B cell (primary cell): ENCODE measurements at regions not wholly inside any gene's neighbourhood (a gene's known extent, or its start where the extent isn't known, plus 50 kb on each side); places are given as distances from the start of the nearest gene placed in this dataset.

Experiments
- ATAC-seq: fragments of 200-7000 bp; cut with Tn5 transposase; one replicate; pipeline ENCODE4 v1.10.0; 2021; ENCODE audit warnings: low read depth, mild to moderate bottlenecking, moderate number of reproducible peaks, moderate library complexity
- CTCF ChIA-PET: fragments of 350-600 bp; sonication (Branson Sonifier 250); formaldehyde crosslinking; loops from one replicate; lab custom pipeline; 2021; ENCODE audit warnings: antibody characterized with exemption, inconsistent platforms; lab: Charles Lee
- POLR2A ChIA-PET: fragments of 350-600 bp; sonication (Branson Sonifier 250); formaldehyde crosslinking; loops from one replicate; lab custom pipeline; 2021; ENCODE audit warnings: antibody characterized with exemption; lab: Charles Lee
- DNase-seq: peaks from one replicate; pipeline ENCODE4 v3.0.0; 2013
- H2AFZ ChIP-seq: 2 replicates; pipeline ENCODE4 v1.6.1; 2012; ENCODE audit warnings: mild to moderate bottlenecking, low read depth, low read length; ENCODE audit not compliant: insufficient read depth, poor library complexity, severe bottlenecking
- H3K27ac ChIP-seq, 2 donors: 1 replicate in 1 of 2; 2 replicates in 1 of 2; pipeline ENCODE4 v1.5.1; 2012 to 2013; ENCODE audit warnings: low read length in 2 of 2, mild to moderate bottlenecking in 2 of 2, moderate library complexity in 1 of 2
- H3K27me3 ChIP-seq, 4 experiments: fragments of 200-600 bp in 1 of 4; sonication (generic) in 1 of 4; replicated peaks in 1 of 4; 1 replicate in 2 of 4; 2 replicates in 2 of 4; pipeline versions ENCODE4 v1.6.1 to v1.7.0; 2013 to 2016; ENCODE audit warnings: low read length in 3 of 4, mild to moderate bottlenecking in 2 of 4, mixed read lengths in 1 of 4, moderate library complexity in 1 of 4; ENCODE audit not compliant: insufficient read depth in 4 of 4, control insufficient read depth in 3 of 4; ENCODE audit errors: control extremely low read depth in 1 of 4
- H3K36me3 ChIP-seq, 2 experiments: replicated peaks in 1 of 2; 1 replicate in 1 of 2; 2 replicates in 1 of 2; pipeline versions ENCODE4 v1.6.1 to v1.7.1; 2013; ENCODE audit warnings: low read length in 1 of 2; ENCODE audit not compliant: insufficient read depth in 2 of 2, control insufficient read depth in 1 of 2; ENCODE audit errors: control extremely low read depth in 1 of 2, extremely low read depth in 1 of 2
- H3K4me1 ChIP-seq, 2 donors: fragments of 200-600 bp in 1 of 2; sonication (generic) in 1 of 2; 1 replicate in 1 of 2; 2 replicates in 1 of 2; pipeline versions ENCODE4 v1.5.1 to v1.6.1; 2013 to 2017; ENCODE audit warnings: low read length in 2 of 2; ENCODE audit not compliant: control insufficient read depth in 2 of 2, insufficient read depth in 2 of 2
- H3K4me2 ChIP-seq: replicated peaks from 2 replicates; pipeline ENCODE3; 2012; ENCODE audit warnings: mild to moderate bottlenecking, low read depth, low read length; ENCODE audit not compliant: poor library complexity, severe bottlenecking
- H3K4me3 ChIP-seq, 5 experiments: fragments of 200-600 bp in 1 of 5; sonication (generic) in 1 of 5; 1 replicate in 3 of 5; 2 replicates in 2 of 5; pipeline versions ENCODE4 v1.5.1 to v1.7.0; 2011 to 2016; ENCODE audit warnings: low read length in 4 of 5, mild to moderate bottlenecking in 4 of 5, low read depth in 2 of 5, control low read depth in 1 of 5, moderate library complexity in 1 of 5; ENCODE audit not compliant: insufficient read depth in 1 of 5; ENCODE audit errors: control extremely low read depth in 1 of 5, extremely low read depth in 1 of 5
- H3K79me2 ChIP-seq: fragments of 200-600 bp; sonication (generic); one replicate; pipeline ENCODE4 v1.6.0; 2016; ENCODE audit warnings: low read length; ENCODE audit not compliant: control insufficient read depth, insufficient read depth
- H3K9ac ChIP-seq: fragments of 200-600 bp; sonication (generic); 2 replicates; pipeline ENCODE4 v1.6.1; 2017; ENCODE audit warnings: mild to moderate bottlenecking, low read length, moderate library complexity
- H3K9me3 ChIP-seq, 3 donors: one replicate each; pipeline versions ENCODE4 v1.6.1 to v1.7.1; 2013; ENCODE audit warnings: low read length in 2 of 3; ENCODE audit not compliant: control insufficient read depth in 2 of 3, insufficient read depth in 1 of 3; ENCODE audit errors: control extremely low read depth in 1 of 3
- H4K20me1 ChIP-seq: 2 replicates; pipeline ENCODE4 v1.6.0; 2012; ENCODE audit warnings: mild to moderate bottlenecking, low read length; ENCODE audit not compliant: insufficient read depth, control insufficient read depth, poor library complexity, severe bottlenecking
- H3K27ac Mint-ChIP-seq: one replicate; pipeline ENCODE4 v1.8.0; 2021; ENCODE audit warnings: mixed read lengths
- H3K27me3 Mint-ChIP-seq: one replicate; pipeline ENCODE4 v1.8.0; 2021; ENCODE audit warnings: mixed read lengths
- H3K4me1 Mint-ChIP-seq: one replicate; pipeline ENCODE4 v1.8.0; 2021; ENCODE audit warnings: mixed read lengths
- H3K4me3 Mint-ChIP-seq: one replicate; pipeline ENCODE4 v1.8.0; 2021; ENCODE audit warnings: mixed read lengths
- H3K9me3 Mint-ChIP-seq: one replicate; pipeline ENCODE4 v1.8.0; 2022; ENCODE audit warnings: mixed read lengths; ENCODE audit not compliant: insufficient read depth
- EZH2 ChIP-seq: IDR thresholded peaks from 2 replicates; pipeline ENCODE4 v1.6.1; 2012; ENCODE audit warnings: borderline replicate concordance, low read depth, mild to moderate bottlenecking, moderate library complexity, low read length; ENCODE audit not compliant: insufficient read depth, poor library complexity, severe bottlenecking
- WGBS: methylation state at CpG from one replicate; pipeline ENCODE4 v1.1.5; 2013; ENCODE audit warnings: missing lambda C conversion rate; ENCODE audit not compliant: insufficient coverage; 5-methylcytosine and 5-hydroxymethylcytosine counted together
- intact Hi-C: fragments of 100-400 bp; cut with micrococcal nuclease; formaldehyde crosslinking; loops from one replicate; pipeline ENCODE4 v1.10.0; 2022
- TF ChIP-seq, protein P1 (sequence below): fragments of 200-600 bp; IDR thresholded peaks from one replicate; pipeline ENCODE4 v1.8.0; 2022; ENCODE audit warnings: antibody characterized with exemption, mild to moderate bottlenecking

DNA sequence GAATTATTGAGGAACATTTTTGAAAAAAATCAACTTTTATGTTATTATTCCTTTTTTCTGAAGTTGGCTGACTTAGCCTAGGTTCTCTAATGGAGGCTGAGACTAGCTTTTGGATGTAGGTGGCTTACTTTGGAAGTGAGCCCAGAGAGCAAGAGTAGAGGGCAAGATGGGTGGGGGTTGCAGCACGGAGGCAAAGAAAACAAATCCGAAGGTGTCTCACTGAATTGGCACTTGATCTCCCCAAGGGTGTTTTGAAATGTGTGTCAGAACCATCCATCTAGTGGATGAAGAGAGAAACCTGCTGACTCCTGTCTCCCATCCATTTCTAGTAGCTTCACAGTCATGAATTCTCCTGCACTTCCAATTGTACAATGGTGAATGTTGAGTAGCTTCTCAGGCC lies 390.7 kb downstream of the TMEM182 start:
- CTCF ChIA-PET, result no interaction called here

GRCh38 chr2:103153580-103154284 lies 391.9 kb downstream of the TMEM182 start:
- Histone ChIP-seq H3K79me2 (no peaks in the 10 kb centered on the region), H3K9ac (no peak overlapping the region), H4K20me1 (no peaks in the 10 kb centered on the region), H3K36me3 (no peaks in the 10 kb centered on the region), H3K4me3 (no peak overlapping the region), H3K27ac (no peak overlapping the region), H3K4me2 (no peak overlapping the region), H2AFZ (no peak overlapping the region), H3K27me3 (no peaks in the 10 kb centered on the region), H3K9me3 (no peaks in the 10 kb centered on the region), H3K4me1 (no peaks in the 10 kb centered on the region)
- WGBS, result 72% methylated on average over 3 of the region's 9 CpGs
- Mint-ChIP-seq H3K4me1 (no peaks in the 10 kb centered on the region), H3K27ac (no peak overlapping the region), H3K27me3 (no peaks in the 10 kb centered on the region), H3K9me3 (no peaks in the 10 kb centered on the region), H3K4me3 (no peak overlapping the region)
- TF ChIP-seq EZH2, result no peak
- TF ChIP-seq, protein P1, sequence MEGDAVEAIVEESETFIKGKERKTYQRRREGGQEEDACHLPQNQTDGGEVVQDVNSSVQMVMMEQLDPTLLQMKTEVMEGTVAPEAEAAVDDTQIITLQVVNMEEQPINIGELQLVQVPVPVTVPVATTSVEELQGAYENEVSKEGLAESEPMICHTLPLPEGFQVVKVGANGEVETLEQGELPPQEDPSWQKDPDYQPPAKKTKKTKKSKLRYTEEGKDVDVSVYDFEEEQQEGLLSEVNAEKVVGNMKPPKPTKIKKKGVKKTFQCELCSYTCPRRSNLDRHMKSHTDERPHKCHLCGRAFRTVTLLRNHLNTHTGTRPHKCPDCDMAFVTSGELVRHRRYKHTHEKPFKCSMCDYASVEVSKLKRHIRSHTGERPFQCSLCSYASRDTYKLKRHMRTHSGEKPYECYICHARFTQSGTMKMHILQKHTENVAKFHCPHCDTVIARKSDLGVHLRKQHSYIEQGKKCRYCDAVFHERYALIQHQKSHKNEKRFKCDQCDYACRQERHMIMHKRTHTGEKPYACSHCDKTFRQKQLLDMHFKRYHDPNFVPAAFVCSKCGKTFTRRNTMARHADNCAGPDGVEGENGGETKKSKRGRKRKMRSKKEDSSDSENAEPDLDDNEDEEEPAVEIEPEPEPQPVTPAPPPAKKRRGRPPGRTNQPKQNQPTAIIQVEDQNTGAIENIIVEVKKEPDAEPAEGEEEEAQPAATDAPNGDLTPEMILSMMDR, result no peak
- DNase-seq, result no peak
- CTCF ChIA-PET, result no interaction called here
- no peak for ATAC-seq
- intact Hi-C loops, result no loop called here
- POLR2A ChIA-PET, result no interaction called here

More for the DNA sequence above, 390.7 kb downstream of the TMEM182 start:
- H3K4me3 Mint-ChIP-seq, result no peak overlapping the region
- H4K20me1 ChIP-seq, result no peaks in the 10 kb centered on the region
- H3K4me1 ChIP-seq, result no peaks in the 10 kb centered on the region
- no peaks in the 10 kb centered on the region for H3K27me3 Mint-ChIP-seq
- H3K9me3 Mint-ChIP-seq, result no peaks in the 10 kb centered on the region
- TF ChIP-seq EZH2, result no peak
- TF ChIP-seq, protein P1, result no peak
- no peak overlapping the region for H3K4me2 ChIP-seq
- H3K36me3 ChIP-seq, result no peaks in the 10 kb centered on the region
- POLR2A ChIA-PET, result no interaction called here
- no peak overlapping the region for H2AFZ ChIP-seq
- H3K27ac ChIP-seq, result no peak overlapping the region
- no peak overlapping the region for H3K9ac ChIP-seq
- DNase-seq (no peak), ATAC-seq (no peak)
- H3K27me3 ChIP-seq, result no peaks in the 10 kb centered on the region
- intact Hi-C loops, result no loop called here
- H3K9me3 ChIP-seq, result no peaks in the 10 kb centered on the region
- no peak overlapping the region for H3K27ac Mint-ChIP-seq
- no peaks in the 10 kb centered on the region for H3K79me2 ChIP-seq
- no peaks in the 10 kb centered on the region for H3K4me1 Mint-ChIP-seq
- 100% methylated on average over 1 of the region's 2 CpGs for WGBS
- no peak overlapping the region for H3K4me3 ChIP-seq
